Activated T-helper 1 cell treated with Interleukin-2 at 50 U/mL for 16 hours (primary cell): ENCODE measurements at regions not wholly inside any gene's neighbourhood (a gene's known extent, or its start where the extent isn't known, plus 50 kb on each side); places are given as distances from the start of the nearest gene placed in this dataset.
"Not testable (repeated sequence)": the region's sequence is repeated elsewhere in the genome, so short reads cannot be mapped to it uniquely, and the experiment has no call there.

Experiments used
- DNase-seq: peaks from one replicate; pipeline ENCODE4 v3.0.0-alpha.2; 2020; ENCODE audit warnings: low read depth

DNA sequence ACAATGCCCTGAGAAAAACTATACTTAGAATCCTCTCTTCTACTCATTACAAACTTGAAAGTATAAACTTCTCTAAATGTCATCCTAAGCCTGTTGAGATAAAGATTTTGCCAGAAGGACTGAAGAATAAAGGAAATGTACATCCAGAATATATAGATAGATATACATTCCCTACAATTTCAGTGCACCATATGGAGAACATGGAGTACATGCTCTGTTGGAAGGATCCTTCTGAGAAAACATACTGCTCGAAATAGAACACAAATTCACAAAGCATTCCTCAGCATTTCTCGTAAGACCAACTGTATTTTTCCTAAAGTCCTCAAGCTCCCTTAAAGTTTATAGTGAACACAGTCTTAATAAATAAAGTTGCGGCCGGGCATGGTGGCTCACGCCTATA is 69.7 kb upstream of the RASA1 start:
- no peak for DNase-seq

DNA sequence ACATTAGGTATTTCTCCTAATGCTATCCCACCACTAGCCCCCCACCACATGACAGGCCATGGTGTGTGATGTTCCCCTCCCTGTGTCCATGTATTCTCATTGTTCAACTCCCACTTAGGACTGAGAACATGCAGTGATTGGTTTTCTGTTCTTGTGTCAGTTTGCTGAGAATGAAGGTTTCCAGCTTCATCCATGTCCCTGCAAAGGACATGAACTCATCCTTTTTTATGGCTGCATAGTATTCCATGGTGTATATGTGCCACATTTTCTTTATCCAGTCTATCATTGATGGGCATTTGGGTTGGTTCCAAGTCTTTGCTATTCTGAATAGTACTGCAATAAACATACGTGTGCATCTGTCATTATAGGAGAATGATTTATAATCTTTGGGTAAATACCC is 68.4 kb upstream of the RASA1 start:
- DNase-seq, result not testable (repeated sequence)

DNA sequence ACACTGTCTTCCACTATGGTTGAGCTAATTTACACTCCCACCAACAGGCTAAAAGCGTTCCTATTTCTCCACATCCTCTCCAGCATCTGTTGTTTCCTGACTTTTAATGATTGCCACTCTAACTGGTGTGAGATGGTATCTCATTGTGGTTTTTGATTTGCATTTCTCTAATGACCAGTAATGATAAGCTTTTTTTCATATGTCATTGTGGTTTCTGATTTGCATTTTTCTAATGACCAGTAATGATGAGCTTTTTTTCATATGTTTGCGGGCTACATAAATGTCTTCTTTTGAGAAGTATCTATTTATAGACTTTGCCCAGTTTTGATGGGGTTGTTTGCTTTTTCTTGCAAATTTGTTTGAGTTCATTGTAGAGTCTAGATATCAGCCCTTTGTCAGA is 68.0 kb upstream of the RASA1 start:
- DNase-seq, result not testable (repeated sequence)

- DNase-seq, result no peak
Measured at GRCh38 chr5:87210076-87210475, 57.6 kb upstream of the RASA1 start.

GRCh38 chr5:87210743-87211142 is 56.9 kb upstream of the RASA1 start:
- DNase-seq, result no peak

GRCh38 chr5:87211676-87212075 is 56.0 kb upstream of the RASA1 start:
- DNase-seq, result no peak

DNA sequence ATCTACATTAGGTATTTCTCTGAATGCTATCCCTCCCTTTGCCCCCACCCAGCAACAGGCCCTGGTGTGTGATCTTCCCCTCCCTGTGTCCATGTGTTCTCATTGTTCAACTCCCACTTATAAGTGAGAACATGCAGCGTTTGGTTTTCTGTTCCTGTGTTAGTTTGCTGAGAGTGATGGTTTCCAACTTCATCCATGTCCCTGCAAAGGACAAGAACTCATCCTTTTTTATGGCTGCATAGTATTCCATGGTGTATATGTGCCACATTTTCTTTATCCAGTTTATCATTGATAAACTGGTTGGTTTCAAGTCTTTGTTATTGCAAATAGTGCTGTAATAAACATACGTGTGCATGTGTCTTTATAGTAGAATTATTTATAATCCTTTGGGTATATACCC is 55.5 kb upstream of the RASA1 start:
- not testable (repeated sequence) for DNase-seq

DNA sequence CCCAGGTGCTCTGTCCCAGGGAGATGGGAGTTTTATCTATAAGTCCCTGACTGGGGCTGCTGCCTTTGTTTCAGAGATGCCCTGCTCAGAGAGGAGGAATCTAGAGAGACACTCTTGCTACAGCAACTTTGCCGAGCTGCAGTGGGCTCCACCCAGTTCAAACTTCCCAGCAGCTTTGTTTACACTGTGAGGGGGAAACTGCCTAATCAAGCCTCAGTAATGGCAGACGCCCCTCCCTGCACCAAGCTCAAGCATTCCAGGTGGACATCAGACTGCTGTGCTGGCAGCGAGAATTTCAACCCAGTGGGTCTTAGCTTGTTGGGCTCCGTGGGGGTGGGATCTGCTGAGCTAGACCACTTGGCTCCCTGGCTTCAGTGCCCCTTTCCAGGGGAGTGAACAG is 50.2 kb upstream of the RASA1 start:
- DNase-seq, result not testable (repeated sequence)
